ENCODE measurements at regions not wholly inside any gene's neighbourhood (a gene's known extent, or its start where the extent isn't known, plus 50 kb on each side); places are given as distances from the start of the nearest gene placed in this dataset.

DNA sequence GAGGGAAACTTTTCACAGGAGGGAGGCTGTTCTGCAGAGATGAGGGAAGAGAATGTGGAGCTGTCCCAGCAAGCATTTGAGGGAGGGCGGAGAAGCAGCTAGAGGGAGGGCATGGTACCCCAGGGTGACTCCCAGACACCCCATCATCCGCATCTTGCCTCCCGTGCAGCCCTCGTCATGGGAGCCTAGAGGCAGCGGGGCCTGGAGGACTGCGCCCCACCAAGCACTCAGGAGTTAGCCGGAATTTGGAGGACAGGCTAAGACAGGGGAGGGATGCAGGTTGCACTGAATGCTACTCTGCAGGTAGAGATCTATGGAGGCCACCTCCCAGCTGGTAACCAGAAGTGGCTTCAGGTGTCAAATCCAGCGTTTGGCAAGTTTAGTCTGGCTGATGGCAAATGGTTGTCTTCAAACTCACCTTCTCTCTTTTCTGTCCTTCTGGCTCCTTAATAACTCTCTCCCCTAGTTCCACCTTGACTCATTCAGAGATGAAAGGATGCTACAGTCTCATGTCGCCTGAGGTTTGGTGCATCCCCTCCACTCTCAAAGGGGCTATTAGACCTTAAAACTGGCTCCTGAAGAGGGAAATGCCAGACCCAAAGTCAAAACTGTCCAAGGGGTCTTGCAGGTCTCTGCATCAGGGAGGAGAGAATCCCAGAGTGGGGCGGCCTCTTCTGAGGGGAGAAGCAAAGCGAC lies 155.9 kb upstream of the TLE3 start:
- no peaks in the 10 kb centered on the region for H3K27me3 ChIP-seq
- H3K4me3 ChIP-seq, result no peak overlapping the region
- no peak for DNase-seq
- no peaks in the 10 kb centered on the region for H3K36me3 ChIP-seq
- no peak overlapping the region for H3K27ac ChIP-seq
- H3K4me1 ChIP-seq, result peaks cover 3 to 16% (median 11%) of the 10 kb centered on the region in 4 donors
- intact Hi-C loops (cut with DNase I; ENCODE audit: low total_unique reads), result no loop called here
- WGBS, 5 donors, result 93 to 97% (median 95%) methylated on average over 11 of the region's 11 CpGs
- no peak for TF ChIP-seq POLR2AphosphoS5 (IDR thresholded peaks at IDR 0.05)
- H3K9me3 ChIP-seq, result no peaks in the 10 kb centered on the region

GRCh38 chr15:70252951-70253320 lies 155.2 kb upstream of the TLE3 start:
- peaks cover 0 to 11% (median 4%) of the 10 kb centered on the region in 4 donors for H3K4me1 ChIP-seq
- intact Hi-C loops (cut with DNase I; ENCODE audit: low total_unique reads), result no loop called here
- no peaks in the 10 kb centered on the region for H3K9me3 ChIP-seq
- no peak overlapping the region for H3K27ac ChIP-seq
- TF ChIP-seq, protein P1, sequence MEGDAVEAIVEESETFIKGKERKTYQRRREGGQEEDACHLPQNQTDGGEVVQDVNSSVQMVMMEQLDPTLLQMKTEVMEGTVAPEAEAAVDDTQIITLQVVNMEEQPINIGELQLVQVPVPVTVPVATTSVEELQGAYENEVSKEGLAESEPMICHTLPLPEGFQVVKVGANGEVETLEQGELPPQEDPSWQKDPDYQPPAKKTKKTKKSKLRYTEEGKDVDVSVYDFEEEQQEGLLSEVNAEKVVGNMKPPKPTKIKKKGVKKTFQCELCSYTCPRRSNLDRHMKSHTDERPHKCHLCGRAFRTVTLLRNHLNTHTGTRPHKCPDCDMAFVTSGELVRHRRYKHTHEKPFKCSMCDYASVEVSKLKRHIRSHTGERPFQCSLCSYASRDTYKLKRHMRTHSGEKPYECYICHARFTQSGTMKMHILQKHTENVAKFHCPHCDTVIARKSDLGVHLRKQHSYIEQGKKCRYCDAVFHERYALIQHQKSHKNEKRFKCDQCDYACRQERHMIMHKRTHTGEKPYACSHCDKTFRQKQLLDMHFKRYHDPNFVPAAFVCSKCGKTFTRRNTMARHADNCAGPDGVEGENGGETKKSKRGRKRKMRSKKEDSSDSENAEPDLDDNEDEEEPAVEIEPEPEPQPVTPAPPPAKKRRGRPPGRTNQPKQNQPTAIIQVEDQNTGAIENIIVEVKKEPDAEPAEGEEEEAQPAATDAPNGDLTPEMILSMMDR (IDR thresholded peaks at IDR 0.05), result no peak
- 88 to 94% (median 89%) methylated on average over 7 of the region's 7 CpGs for WGBS, 5 donors
- DNase-seq, result no peak
- no peaks in the 10 kb centered on the region for H3K36me3 ChIP-seq
- H3K4me3 ChIP-seq, result no peak overlapping the region
- no peaks in the 10 kb centered on the region for H3K27me3 ChIP-seq

DNA sequence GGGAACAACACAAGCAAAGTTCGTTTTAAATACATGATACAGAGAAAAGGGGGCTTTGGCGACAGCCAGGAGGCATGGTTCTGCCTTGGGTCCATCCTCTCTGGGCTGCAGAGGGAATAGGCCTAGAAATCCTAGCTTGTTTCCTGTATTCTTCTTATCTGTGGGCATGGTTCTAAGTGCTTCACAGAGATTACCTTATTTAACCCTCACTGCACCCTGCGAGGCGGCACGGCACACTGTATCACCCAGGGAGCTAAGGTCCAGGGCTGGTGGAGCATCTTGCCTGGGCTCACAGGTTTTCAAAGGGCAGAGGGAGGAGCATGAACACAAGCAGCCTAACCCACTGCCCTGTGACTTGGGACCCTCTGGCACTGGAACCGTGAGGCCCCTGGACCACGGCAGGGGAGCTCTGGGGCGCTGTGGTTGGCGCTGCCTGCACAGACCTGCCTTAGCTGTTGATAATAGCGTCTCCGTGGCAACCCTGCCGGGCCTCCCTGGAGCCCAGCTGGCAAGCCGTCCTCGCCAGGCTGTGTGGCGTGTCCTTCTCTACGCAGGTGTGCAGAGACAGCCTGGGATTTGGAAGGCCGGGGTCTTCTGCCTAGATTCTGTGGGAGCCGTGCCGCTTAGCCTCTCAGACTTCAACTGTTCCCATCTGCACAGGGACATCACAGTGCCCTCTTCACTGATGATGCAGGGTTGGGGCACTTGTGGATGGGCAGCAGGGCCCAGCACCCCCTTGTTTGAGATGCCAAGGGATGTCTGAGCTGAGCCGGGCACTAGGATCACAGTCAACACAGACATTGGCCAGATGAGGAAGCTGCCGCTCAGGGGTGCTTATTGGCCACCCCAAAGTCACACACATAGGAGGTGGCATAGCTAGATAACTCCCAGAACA lies 154.6 kb upstream of the TLE3 start:
- DNase-seq, result peak; percentile 64 to 77
- Histone ChIP-seq H3K27me3 (no peaks in the 10 kb centered on the region), H3K4me1 (peaks cover 0 to 11% (median 4%) of the 10 kb centered on the region in 4 donors), H3K36me3 (no peaks in the 10 kb centered on the region), H3K4me3 (no peak overlapping the region), H3K9me3 (no peaks in the 10 kb centered on the region), H3K27ac (no peak overlapping the region)
- WGBS, 5 donors, result 43 to 77% (median 57%) methylated on average over 7 to 21 of the region's 21 CpGs
- TF ChIP-seq EP300 (IDR thresholded peaks at IDR 0.05) (no peak), POLR2A (IDR thresholded peaks at IDR 0.05) (no peak), POLR2AphosphoS5 (IDR thresholded peaks at IDR 0.05) (no peak)
- TF ChIP-seq, protein P1 (IDR thresholded peaks at IDR 0.05), result no peak
- intact Hi-C loops (cut with DNase I; ENCODE audit: low total_unique reads), result no loop called here

DNA sequence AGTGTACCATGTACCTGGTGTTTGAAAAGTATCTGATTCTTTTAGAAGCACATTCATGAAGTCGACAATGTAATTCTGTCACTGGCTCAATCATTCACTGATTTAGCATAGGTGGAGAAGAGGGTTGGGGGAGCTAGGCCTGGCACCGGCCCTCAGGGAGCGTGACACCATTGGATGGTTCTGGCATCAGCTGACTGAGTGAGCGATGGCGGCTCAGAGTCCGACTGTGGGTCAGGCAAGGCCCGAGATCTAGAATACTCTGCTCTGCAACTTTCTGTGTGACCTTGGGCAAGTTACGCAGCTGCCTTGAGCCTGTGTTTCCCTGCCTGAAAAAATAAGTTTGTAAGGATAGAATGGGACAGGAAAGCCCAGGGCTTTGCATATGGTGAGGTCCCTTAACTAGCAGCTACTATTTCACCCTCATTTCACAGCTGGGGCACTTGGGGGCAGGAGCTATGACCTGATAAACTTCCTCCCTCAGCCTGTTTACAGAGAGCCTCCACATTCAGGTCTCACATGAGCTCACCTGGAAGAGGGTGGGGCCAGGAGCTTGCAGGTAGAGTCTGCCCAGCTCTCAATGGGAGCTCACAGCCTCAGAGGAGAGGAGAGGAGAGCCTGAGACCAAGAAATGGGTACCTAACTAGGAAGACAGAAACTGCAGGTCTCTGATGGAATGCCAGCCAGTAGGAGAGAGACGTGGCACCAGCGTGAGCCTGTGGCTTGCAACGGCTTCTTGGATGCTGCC lies 153.7 kb upstream of the TLE3 start:
- DNase-seq, result no peak
- no peak overlapping the region for H3K27ac ChIP-seq
- no peaks in the 10 kb centered on the region for H3K36me3 ChIP-seq
- 82 to 96% (median 93%) methylated on average over 11 of the region's 11 CpGs for WGBS, 5 donors
- no peak overlapping the region for H3K4me3 ChIP-seq
- peaks cover 0 to 12% (median 5%) of the 10 kb centered on the region in 4 donors for H3K4me1 ChIP-seq
- no peak for TF ChIP-seq POLR2A (IDR thresholded peaks at IDR 0.05)
- TF ChIP-seq POLR2AphosphoS5 (IDR thresholded peaks at IDR 0.05), result no peak
- no peak for TF ChIP-seq EP300 (IDR thresholded peaks at IDR 0.05)
- TF ChIP-seq, protein P1 (IDR thresholded peaks at IDR 0.05), result no peak
- H3K27me3 ChIP-seq, result no peaks in the 10 kb centered on the region
- H3K9me3 ChIP-seq, result no peaks in the 10 kb centered on the region
- intact Hi-C loops (cut with DNase I; ENCODE audit: low total_unique reads), result no loop called here

Data from stomach (tissue), 8 donors.